Neural progenitor cell (in vitro differentiated cells): ENCODE measurements at regions not wholly inside any gene's neighbourhood (a gene's known extent, or its start where the extent isn't known, plus 50 kb on each side); places are given as distances from the start of the nearest gene placed in this dataset.

ENCODE experiments used
- DNase-seq: peaks from one replicate; pipeline ENCODE4 v3.0.0-alpha.2; 2016; ENCODE audit warnings: low spot score
- H2AFZ ChIP-seq: fragments of 200-600 bp; sonication (generic); replicated peaks from 2 replicates; pipeline ENCODE4 v1.6.1; 2016; ENCODE audit warnings: antibody characterized with exemption
- H3F3A ChIP-seq: fragments of 200-600 bp; sonication (generic); 2 replicates; pipeline ENCODE4 v1.6.1; 2016; ENCODE audit warnings: antibody characterized with exemption, low read depth
- H3K27ac ChIP-seq: fragments of 200-600 bp; sonication (generic); 2 replicates; pipeline ENCODE4 v1.5.1; 2016; ENCODE audit warnings: mild to moderate bottlenecking
- H3K27me3 ChIP-seq: fragments of 200-600 bp; sonication (generic); 2 replicates; pipeline ENCODE4 v1.6.1; 2016; ENCODE audit warnings: mild to moderate bottlenecking, moderate library complexity
- H3K36me3 ChIP-seq: fragments of 200-600 bp; sonication (generic); 2 replicates; pipeline ENCODE4 v1.5.1; 2016
- H3K4me1 ChIP-seq: fragments of 200-600 bp; sonication (generic); 2 replicates; pipeline ENCODE4 v1.6.1; 2016; ENCODE audit warnings: mixed run types
- H3K4me2 ChIP-seq: fragments of 200-600 bp; sonication (generic); 2 replicates; pipeline ENCODE4 v1.6.1; 2016
- H3K4me3 ChIP-seq: fragments of 200-600 bp; sonication (generic); 2 replicates; pipeline ENCODE4 v1.5.1; 2016
- H3K79me2 ChIP-seq: fragments of 200-600 bp; sonication (generic); 2 replicates; pipeline ENCODE4 v1.6.1; 2016; ENCODE audit warnings: low read depth
- H3K9ac ChIP-seq: fragments of 200-600 bp; sonication (generic); 2 replicates; pipeline ENCODE4 v1.6.1; 2016
- H3K9me3 ChIP-seq: fragments of 200-600 bp; sonication (generic); 2 replicates; pipeline ENCODE4 v1.5.1; 2016; ENCODE audit warnings: low read depth
- H4K20me1 ChIP-seq: fragments of 200-600 bp; sonication (generic); 2 replicates; pipeline ENCODE4 v1.6.1; 2016; ENCODE audit warnings: low read depth
- H3K27ac Mint-ChIP-seq: 3 replicates; pipeline ENCODE4 v1.8.0; 2021; ENCODE audit warnings: mixed read lengths
- H3K27me3 Mint-ChIP-seq: 2 replicates; pipeline ENCODE4 v1.8.0; 2022; ENCODE audit warnings: low read depth, mild to moderate bottlenecking, inconsistent platforms, moderate library complexity, mixed read lengths; ENCODE audit not compliant: insufficient read depth
- H3K36me3 Mint-ChIP-seq: 3 replicates; pipeline ENCODE4 v1.8.0; 2021; ENCODE audit warnings: mixed read lengths
- H3K4me1 Mint-ChIP-seq: 3 replicates; pipeline ENCODE4 v1.8.0; 2021; ENCODE audit warnings: mixed read lengths
- H3K4me3 Mint-ChIP-seq: 3 replicates; pipeline ENCODE4 v1.8.0; 2021; ENCODE audit warnings: mild to moderate bottlenecking, moderate library complexity, mixed read lengths
- H3K9me3 Mint-ChIP-seq: 3 replicates; pipeline ENCODE4 v1.8.0; 2020; ENCODE audit warnings: mixed read lengths
- CTCF ChIP-seq: fragments of 200-600 bp; sonication (generic); IDR thresholded peaks from 2 replicates; pipeline ENCODE4 v1.5.1; 2017; ENCODE audit warnings: antibody characterized with exemption, mild to moderate bottlenecking
- EZH2 ChIP-seq: fragments of 200-600 bp; sonication (generic); IDR thresholded peaks from 2 replicates; pipeline ENCODE4 v1.6.1; 2017; ENCODE audit warnings: antibody characterized with exemption, mild to moderate bottlenecking, moderate library complexity
- EZH2phosphoT487 ChIP-seq: fragments of 200-600 bp; sonication (generic); IDR thresholded peaks from 2 replicates; pipeline ENCODE4 v1.6.1; 2017; ENCODE audit warnings: antibody characterized with exemption

- Mint-ChIP-seq H3K27ac (no peak overlapping the region), H3K4me3 (no peak overlapping the region), H3K27me3 (peaks cover 2% of the 10 kb centered on the region), H3K9me3 (no peaks in the 10 kb centered on the region), H3K36me3 (no peaks in the 10 kb centered on the region), H3K4me1 (peaks cover 17% of the 10 kb centered on the region)
- no peaks in the 10 kb centered on the region for H3K9me3 ChIP-seq
- H4K20me1 ChIP-seq: no peaks in the 10 kb centered on the region
- H3K27me3 ChIP-seq: no peaks in the 10 kb centered on the region
- no peak overlapping the region for H2AFZ ChIP-seq
- TF ChIP-seq EZH2phosphoT487 (no peak), CTCF (no peak), EZH2 (no peak)
- H3K4me1 ChIP-seq: no peaks in the 10 kb centered on the region
- no peak overlapping the region for H3K9ac ChIP-seq
- H3K4me3 ChIP-seq: no peak overlapping the region
- no peaks in the 10 kb centered on the region for H3F3A ChIP-seq
- no peak for DNase-seq
- no peak overlapping the region for H3K4me2 ChIP-seq
- no peaks in the 10 kb centered on the region for H3K36me3 ChIP-seq
- no peaks in the 10 kb centered on the region for H3K79me2 ChIP-seq
- H3K27ac ChIP-seq: no peak overlapping the region
Observed at GRCh38 chr4:110904435-110905065, 281.7 kb upstream of the PITX2 start.

DNA sequence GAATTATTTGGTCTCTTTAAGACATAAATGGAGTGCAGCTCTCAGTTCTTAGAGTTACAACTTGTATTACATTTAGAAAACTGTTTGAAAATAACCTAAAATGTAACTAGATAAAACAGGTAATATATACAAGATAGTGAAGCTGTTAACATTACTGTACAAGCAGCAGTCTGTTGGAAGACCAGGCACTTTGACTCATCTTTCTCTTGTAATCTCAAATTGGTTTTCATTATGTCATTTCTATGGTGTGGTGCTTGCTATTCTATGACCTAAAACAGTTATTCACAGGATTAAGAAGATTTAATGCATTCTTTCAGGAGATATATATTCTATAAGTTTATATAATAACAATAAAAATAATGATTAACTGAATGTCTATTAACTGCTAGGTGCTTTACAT, 282.5 kb upstream of the PITX2 start:
- Histone ChIP-seq H3K4me2 (no peak overlapping the region), H3K9ac (no peak overlapping the region), H3K4me3 (no peak overlapping the region), H3K27ac (no peak overlapping the region), H3K9me3 (no peaks in the 10 kb centered on the region), H2AFZ (no peak overlapping the region), H3K79me2 (no peaks in the 10 kb centered on the region), H3K27me3 (no peaks in the 10 kb centered on the region), H3K36me3 (no peaks in the 10 kb centered on the region), H3F3A (no peaks in the 10 kb centered on the region), H4K20me1 (no peaks in the 10 kb centered on the region), H3K4me1 (no peaks in the 10 kb centered on the region)
- DNase-seq: no peak
- no peak overlapping the region for H3K4me3 Mint-ChIP-seq
- no peaks in the 10 kb centered on the region for H3K9me3 Mint-ChIP-seq
- no peak overlapping the region for H3K27ac Mint-ChIP-seq
- H3K27me3 Mint-ChIP-seq: peaks cover 2% of the 10 kb centered on the region
- H3K4me1 Mint-ChIP-seq: peaks cover 10% of the 10 kb centered on the region
- H3K36me3 Mint-ChIP-seq: no peaks in the 10 kb centered on the region
- TF ChIP-seq EZH2 (no peak), EZH2phosphoT487 (no peak), CTCF (no peak)

DNA sequence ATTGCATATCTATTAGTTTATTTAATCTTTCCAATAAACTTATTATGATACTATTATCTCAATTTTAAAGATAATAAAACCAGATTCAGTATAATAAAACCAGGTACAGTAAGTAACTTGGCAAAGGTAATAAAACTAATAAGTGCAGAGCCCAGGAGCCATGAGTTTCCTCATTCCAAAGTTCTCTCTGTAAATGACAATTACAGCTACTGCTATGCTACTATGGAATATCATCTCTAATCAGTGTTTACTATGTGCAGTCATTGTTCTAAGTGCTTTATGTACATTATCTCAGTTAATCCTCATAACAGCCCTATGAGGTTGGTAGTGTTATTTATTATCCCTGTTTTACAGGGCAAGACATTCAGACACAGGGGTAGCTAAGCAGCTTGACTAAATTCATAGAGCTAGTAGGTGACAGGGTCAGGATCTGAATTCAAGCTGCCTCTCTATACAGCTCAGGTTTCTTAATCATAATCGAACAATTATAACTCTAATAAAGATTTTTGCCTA, 285.0 kb upstream of the PITX2 start:
- H3K4me1 Mint-ChIP-seq: peaks cover 6% of the 10 kb centered on the region
- no peak overlapping the region for H3K4me3 Mint-ChIP-seq
- H3K9me3 Mint-ChIP-seq: no peaks in the 10 kb centered on the region
- Histone ChIP-seq H3K27ac (no peak overlapping the region), H3K9me3 (no peaks in the 10 kb centered on the region), H2AFZ (no peak overlapping the region), H4K20me1 (no peaks in the 10 kb centered on the region), H3K27me3 (no peaks in the 10 kb centered on the region), H3F3A (no peaks in the 10 kb centered on the region), H3K4me1 (no peaks in the 10 kb centered on the region), H3K36me3 (no peaks in the 10 kb centered on the region), H3K9ac (no peak overlapping the region), H3K79me2 (no peaks in the 10 kb centered on the region), H3K4me3 (no peak overlapping the region), H3K4me2 (no peak overlapping the region)
- DNase-seq: no peak
- TF ChIP-seq CTCF: no peak
- no peak for TF ChIP-seq EZH2
- no peak for TF ChIP-seq EZH2phosphoT487
- H3K36me3 Mint-ChIP-seq: no peaks in the 10 kb centered on the region
- H3K27me3 Mint-ChIP-seq: peaks cover 2% of the 10 kb centered on the region
- no peak overlapping the region for H3K27ac Mint-ChIP-seq
